Heart left ventricle (tissue), 13 donors: ENCODE measurements at regions not wholly inside any gene's neighbourhood (a gene's known extent, or its start where the extent isn't known, plus 50 kb on each side); places are given as distances from the start of the nearest gene placed in this dataset.

Experiments
- POLR2A ChIP-seq, 2 donors: fragments of 450-650 bp; IDR thresholded peaks; one replicate each; pipeline ENCODE4 v1.6.1; 2017; ENCODE audit warnings: antibody characterized with exemption in 2 of 2, mild to moderate bottlenecking in 2 of 2, moderate library complexity in 2 of 2
- TF ChIP-seq, protein P1 (sequence below), 12 donors: fragments of 200-600 bp; sonication (generic) in 4 of 12; IDR thresholded peaks; one replicate each; pipeline versions ENCODE4 v1.5.0 to v1.8.0; 2018 to 2022; ENCODE audit warnings: antibody characterized with exemption in 12 of 12, mild to moderate bottlenecking in 5 of 12
- donor health status: ischemic (EF 13 %, LVEDD 7.1; RV severe dilation, severe dysfunction).
- donor health status: DM: no; HTN: yes; CAD: no.
- donor health status: DM: no; HTN: no; CAD: no.
- donor health status: ischemic (EF 25% LVEDD 6.9; RV normal size, moderate dysfunction).
- donor health status: ischemic (EF 25% LVEDD 5.7; RV mildly dilated, moderate dysfunction).
- donor health status: ischemic (EF 35%, LVEDD 5.7; RV mildly dilated, moderate dysfunction).
- donor health status: nonischemic (EF 11% LVEDD 7.7; RV severe dilation, severe dysfunction).
- donor health status: DM: yes; HTN: yes; CAD: no.
- donor health status: PGD.
- donor health status: ischemic (EF 29% LVEDD 5.4; RV normal size, mild dysfunction).
- donor health status: nonischemic (EF 23%, LVEDD 6.1; RV moderate dilation, normal function).

DNA sequence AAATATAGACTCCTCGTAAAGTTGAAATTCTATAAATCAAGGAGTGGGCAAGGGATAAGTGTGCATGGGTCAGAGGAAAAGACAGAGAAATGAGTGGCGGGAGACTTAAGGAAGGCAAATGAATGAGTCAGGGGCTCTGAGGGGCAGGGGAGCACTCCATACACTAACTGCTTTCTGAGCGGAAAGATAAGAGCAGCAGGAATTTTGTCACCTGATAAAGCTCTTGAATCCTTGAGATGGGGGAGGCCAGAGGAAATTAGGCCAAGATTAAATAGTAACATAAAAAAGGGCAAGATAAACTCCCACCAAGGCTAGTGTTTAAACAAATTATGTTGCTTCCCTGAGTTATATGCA is 191.0 kb upstream of the S1PR3 start:
- TF ChIP-seq, protein P1, sequence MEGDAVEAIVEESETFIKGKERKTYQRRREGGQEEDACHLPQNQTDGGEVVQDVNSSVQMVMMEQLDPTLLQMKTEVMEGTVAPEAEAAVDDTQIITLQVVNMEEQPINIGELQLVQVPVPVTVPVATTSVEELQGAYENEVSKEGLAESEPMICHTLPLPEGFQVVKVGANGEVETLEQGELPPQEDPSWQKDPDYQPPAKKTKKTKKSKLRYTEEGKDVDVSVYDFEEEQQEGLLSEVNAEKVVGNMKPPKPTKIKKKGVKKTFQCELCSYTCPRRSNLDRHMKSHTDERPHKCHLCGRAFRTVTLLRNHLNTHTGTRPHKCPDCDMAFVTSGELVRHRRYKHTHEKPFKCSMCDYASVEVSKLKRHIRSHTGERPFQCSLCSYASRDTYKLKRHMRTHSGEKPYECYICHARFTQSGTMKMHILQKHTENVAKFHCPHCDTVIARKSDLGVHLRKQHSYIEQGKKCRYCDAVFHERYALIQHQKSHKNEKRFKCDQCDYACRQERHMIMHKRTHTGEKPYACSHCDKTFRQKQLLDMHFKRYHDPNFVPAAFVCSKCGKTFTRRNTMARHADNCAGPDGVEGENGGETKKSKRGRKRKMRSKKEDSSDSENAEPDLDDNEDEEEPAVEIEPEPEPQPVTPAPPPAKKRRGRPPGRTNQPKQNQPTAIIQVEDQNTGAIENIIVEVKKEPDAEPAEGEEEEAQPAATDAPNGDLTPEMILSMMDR (IDR thresholded peaks at IDR 0.05) = no peak
- TF ChIP-seq POLR2A (IDR thresholded peaks at IDR 0.05) = no peak
